Mesothelial cell of epicardium (in vitro differentiated cells): ENCODE measurements at regions not wholly inside any gene's neighbourhood (a gene's known extent, or its start where the extent isn't known, plus 50 kb on each side); places are given as distances from the start of the nearest gene placed in this dataset.
"Not testable (repeated sequence)": the region's sequence is repeated elsewhere in the genome, so short reads cannot be mapped to it uniquely, and the experiment has no call there.

Source experiments
- DNase-seq, 2 experiments: peaks; one replicate each; pipeline ENCODE4 v3.0.0; 2021; ENCODE audit warnings: low spot score in 2 of 2; ENCODE audit not compliant: unreplicated experiment in 2 of 2
- H3K27ac Mint-ChIP-seq: 2 replicates; pipeline ENCODE4 v1.8.0; 2021; ENCODE audit warnings: mixed read lengths
- H3K27me3 Mint-ChIP-seq: 2 replicates; pipeline ENCODE4 v1.8.0; 2021; ENCODE audit warnings: low read depth, mixed read lengths
- H3K36me3 Mint-ChIP-seq: 2 replicates; pipeline ENCODE4 v1.8.0; 2021; ENCODE audit warnings: mixed read lengths
- H3K4me1 Mint-ChIP-seq: 2 replicates; pipeline ENCODE4 v1.8.0; 2021; ENCODE audit warnings: mixed read lengths
- H3K4me3 Mint-ChIP-seq: 2 replicates; pipeline ENCODE4 v1.8.0; 2021; ENCODE audit warnings: mild to moderate bottlenecking, moderate library complexity, mixed read lengths
- H3K9me3 Mint-ChIP-seq: 2 replicates; pipeline ENCODE4 v1.8.0; 2021; ENCODE audit warnings: mixed read lengths
- CTCF ChIP-seq: fragments of 200-600 bp; sonication (generic); IDR thresholded peaks from one replicate; pipeline ENCODE4 v1.5.0; 2021; ENCODE audit warnings: antibody characterized with exemption; ENCODE audit not compliant: unreplicated experiment

DNA sequence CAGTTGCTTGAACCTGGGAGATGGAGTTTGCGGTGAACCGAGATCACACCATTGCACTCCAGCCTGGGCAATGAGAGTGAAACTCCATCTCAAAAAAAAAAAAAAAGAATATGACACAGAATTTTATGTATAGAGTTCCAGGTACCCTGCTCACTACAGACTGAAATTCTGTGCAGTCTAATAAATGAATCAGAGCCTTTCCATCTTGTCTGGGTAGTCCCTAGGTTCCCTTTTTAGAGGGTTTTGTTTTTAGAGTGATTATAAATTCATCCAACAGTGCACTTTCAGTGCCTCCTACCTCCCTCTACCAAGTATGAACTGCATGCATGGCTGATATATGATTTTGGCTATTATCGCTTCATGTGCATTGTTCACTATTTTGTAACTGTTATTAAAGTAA is 107.9 kb upstream of the FBXO28 start:
- H3K27ac Mint-ChIP-seq, H3K4me3 Mint-ChIP-seq, H3K27me3 Mint-ChIP-seq, DNase-seq: not testable (repeated sequence)
- Mint-ChIP-seq H3K4me1 (peaks cover 10% of the 10 kb centered on the region), H3K36me3 (peaks cover 34% of the 10 kb centered on the region), H3K9me3 (peaks cover 21% of the 10 kb centered on the region)

DNA sequence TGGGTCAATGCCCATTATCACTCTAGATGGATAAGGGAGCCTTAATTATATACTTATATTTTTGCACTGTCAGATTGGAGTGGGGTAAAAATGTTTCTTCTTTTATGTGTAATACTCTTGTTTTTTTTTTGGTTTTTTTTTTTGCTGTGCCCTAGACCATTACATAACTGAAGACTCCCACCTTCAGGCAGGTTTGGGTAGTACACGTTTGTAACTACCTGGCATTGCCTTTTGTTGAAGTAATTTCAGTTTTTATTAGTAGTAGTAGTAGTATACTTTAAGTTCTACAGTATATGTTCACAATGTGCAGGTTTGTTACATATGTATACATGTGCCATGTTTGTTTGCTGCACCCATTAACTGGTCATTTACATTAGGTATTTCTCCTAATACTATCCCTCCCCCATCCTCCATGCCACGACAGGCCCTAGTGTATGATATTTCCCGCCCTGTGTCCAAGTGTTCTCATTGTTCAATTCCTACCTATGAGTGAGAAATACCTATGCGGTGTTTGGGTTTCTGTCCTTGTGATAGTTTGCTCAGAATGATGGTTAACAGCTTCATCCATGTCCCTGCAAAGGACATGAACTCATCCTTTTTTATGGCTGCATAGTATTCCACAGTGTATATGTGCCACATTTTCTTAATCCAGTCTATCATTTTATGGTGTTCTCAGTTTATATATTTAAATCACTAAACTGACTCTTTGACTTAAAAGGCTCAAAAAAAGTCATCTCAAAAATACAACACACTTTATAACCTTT is 109.2 kb upstream of the FBXO28 start:
- peaks cover 21% of the 10 kb centered on the region for H3K9me3 Mint-ChIP-seq
- TF ChIP-seq CTCF, result peak; percentile 51
- peaks cover 13% of the 10 kb centered on the region for H3K4me1 Mint-ChIP-seq
- not testable (repeated sequence) for H3K4me3 Mint-ChIP-seq, H3K27me3 Mint-ChIP-seq, DNase-seq
- peak overlapping the region; percentile 71 for H3K27ac Mint-ChIP-seq
- peaks cover 30% of the 10 kb centered on the region for H3K36me3 Mint-ChIP-seq

DNA sequence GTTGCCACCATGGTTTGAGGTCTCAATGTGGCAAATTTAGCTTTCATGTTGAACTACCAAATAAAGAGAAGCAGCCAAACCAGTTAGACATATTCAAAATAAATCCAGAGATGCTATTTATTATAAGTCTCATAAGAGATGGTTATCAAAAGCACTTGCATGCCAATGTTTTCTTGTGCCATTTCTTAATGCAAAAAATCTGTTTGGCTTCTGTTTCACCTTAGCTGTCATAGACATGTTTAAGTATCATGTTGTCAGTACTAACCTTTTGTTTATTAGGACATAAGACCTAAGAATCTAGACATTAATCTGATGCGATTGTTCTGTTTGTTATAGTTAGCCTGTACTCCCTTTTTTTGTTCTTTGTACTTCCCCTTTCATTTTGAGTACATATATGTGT is 110.0 kb upstream of the FBXO28 start:
- peaks cover 30% of the 10 kb centered on the region for H3K36me3 Mint-ChIP-seq
- H3K9me3 Mint-ChIP-seq, result peaks cover 21% of the 10 kb centered on the region
- H3K4me1 Mint-ChIP-seq, result peaks cover 13% of the 10 kb centered on the region
- H3K27me3 Mint-ChIP-seq, DNase-seq, H3K4me3 Mint-ChIP-seq: not testable (repeated sequence)
- H3K27ac Mint-ChIP-seq, result peak overlapping the region; percentile 71

- H3K27ac Mint-ChIP-seq, DNase-seq, H3K27me3 Mint-ChIP-seq, H3K4me3 Mint-ChIP-seq, H3K9me3 Mint-ChIP-seq: not testable (repeated sequence)
- peaks cover 16% of the 10 kb centered on the region for H3K36me3 Mint-ChIP-seq
- peaks cover 13% of the 10 kb centered on the region for H3K4me1 Mint-ChIP-seq
Measured at GRCh38 chr1:224001757-224002156, 112.2 kb upstream of the FBXO28 start.

DNA sequence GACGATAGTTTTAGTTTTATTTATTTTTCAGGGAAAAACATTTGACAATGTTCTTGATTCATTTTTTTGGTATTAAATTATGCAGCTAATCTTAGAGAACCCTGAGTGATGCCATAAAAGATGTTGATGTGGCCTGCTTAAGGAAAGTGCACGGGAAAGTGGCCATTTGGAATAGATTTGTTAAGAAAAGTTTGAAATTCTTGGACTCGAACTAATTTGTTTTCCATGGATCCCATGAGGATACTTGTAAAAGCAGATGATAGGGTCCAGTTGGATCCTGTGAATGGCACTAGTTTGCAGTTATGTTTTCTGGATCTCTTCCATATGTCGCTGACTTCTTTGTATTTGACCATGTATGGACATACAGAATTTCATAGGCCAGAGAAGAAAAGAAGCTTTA is 114.2 kb upstream of the FBXO28 start:
- peaks cover 11% of the 10 kb centered on the region for H3K4me1 Mint-ChIP-seq
- H3K27me3 Mint-ChIP-seq, DNase-seq, H3K27ac Mint-ChIP-seq, H3K4me3 Mint-ChIP-seq, H3K9me3 Mint-ChIP-seq, H3K36me3 Mint-ChIP-seq: not testable (repeated sequence)

GRCh38 chr1:223998676-223999455 is 115.0 kb upstream of the FBXO28 start:
- not testable (repeated sequence) for H3K4me3 Mint-ChIP-seq, H3K36me3 Mint-ChIP-seq, H3K9me3 Mint-ChIP-seq, DNase-seq, H3K27me3 Mint-ChIP-seq, H3K27ac Mint-ChIP-seq, H3K4me1 Mint-ChIP-seq

DNA sequence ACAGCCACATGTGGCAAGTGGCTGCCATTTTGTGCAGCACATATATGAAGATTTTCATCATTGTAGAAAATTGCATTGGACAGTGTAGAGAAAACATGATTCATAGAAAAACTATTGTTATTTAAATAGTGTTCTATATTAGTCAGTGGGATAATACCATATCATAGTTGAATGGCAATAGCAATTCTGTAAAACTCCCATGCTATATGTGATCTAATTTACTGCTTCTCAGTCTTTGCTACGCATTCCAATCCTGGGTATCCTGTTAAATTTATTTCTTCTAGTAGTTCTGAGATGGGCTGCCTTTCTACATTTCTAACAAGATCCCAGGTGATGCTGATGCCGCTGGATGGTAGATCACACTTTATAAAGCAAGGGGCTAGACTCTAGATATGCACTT is 117.5 kb upstream of the FBXO28 start:
- not testable (repeated sequence) for H3K27me3 Mint-ChIP-seq, H3K9me3 Mint-ChIP-seq, H3K27ac Mint-ChIP-seq, H3K36me3 Mint-ChIP-seq, DNase-seq, H3K4me3 Mint-ChIP-seq, H3K4me1 Mint-ChIP-seq

DNA sequence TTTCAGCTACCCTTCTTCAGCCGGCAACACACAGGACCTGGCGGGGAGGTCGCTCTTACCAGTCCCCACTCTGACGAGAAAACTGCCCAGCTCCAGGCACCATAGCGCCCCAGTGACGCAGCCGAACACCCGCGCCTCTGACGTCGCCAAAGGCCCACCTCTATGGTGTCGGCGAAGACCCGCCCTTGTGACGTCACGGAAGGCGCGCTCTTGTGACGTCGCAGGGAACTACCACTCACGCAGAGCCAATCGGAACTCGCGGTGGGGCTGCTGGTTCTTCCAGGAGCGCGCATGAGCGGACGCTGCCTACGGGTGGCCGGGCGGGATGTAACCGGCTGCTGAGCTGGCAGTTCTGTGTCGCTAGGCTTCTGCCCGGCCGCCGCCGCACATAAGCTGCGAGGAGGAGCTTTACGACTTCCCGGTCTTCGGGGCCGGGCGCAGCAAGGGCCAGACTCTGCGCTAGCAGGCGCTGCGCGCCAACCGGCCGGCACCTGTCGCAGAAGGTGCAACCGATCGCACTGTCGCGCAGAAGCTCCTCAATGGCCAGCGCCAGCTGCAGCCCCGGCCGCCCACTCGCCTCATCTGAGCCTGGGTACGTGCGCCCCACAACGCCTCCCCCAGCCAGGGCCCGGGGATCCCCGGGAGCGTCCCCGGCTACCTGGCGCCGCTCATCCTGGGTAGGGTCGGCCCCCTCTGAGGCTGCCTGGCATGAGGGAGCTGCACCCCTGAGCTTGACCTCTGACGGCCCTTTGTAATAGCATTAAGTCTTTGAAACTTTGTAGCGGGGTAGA is 121.3 kb upstream of the FBXO28 start:
- H3K36me3 Mint-ChIP-seq, H3K9me3 Mint-ChIP-seq, H3K4me1 Mint-ChIP-seq, H3K27me3 Mint-ChIP-seq: not testable (repeated sequence)
- Mint-ChIP-seq H3K27ac (peak overlapping the region; percentile 100), H3K4me3 (peak overlapping the region; percentile 95)
- DNase-seq, result peak; percentile 99 to 100

GRCh38 chr1:223991297-223991857 is 122.5 kb upstream of the FBXO28 start:
- not testable (repeated sequence) for H3K27me3 Mint-ChIP-seq

DNA sequence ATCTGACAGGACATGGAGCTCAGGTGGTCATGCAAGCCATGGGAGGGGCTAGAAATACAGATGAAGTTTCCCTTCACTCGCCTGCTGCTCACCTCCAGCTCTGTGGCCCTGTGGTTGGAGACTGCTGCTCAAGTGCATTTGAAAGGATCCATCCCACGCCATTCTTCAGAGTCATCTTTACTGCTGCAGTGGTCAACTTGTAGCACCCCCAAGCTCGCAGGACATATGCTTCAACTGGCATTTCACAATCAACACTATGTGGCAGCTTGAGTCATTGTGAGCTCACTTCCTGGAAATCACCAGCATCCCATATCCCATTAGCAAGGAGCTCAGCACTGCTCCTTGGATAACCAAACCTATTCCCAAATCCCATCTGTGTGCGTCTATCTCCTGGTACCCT is 116.2 kb upstream of the TP53BP2 start:
- H3K27me3 Mint-ChIP-seq, H3K9me3 Mint-ChIP-seq, H3K36me3 Mint-ChIP-seq, H3K4me3 Mint-ChIP-seq, H3K27ac Mint-ChIP-seq, H3K4me1 Mint-ChIP-seq, DNase-seq: not testable (repeated sequence)

More at GRCh38 chr1:223991297-223991857, 122.5 kb upstream of the FBXO28 start:
- not testable (repeated sequence) for H3K4me3 Mint-ChIP-seq, H3K4me1 Mint-ChIP-seq, DNase-seq, H3K36me3 Mint-ChIP-seq, H3K27ac Mint-ChIP-seq, H3K9me3 Mint-ChIP-seq

DNA sequence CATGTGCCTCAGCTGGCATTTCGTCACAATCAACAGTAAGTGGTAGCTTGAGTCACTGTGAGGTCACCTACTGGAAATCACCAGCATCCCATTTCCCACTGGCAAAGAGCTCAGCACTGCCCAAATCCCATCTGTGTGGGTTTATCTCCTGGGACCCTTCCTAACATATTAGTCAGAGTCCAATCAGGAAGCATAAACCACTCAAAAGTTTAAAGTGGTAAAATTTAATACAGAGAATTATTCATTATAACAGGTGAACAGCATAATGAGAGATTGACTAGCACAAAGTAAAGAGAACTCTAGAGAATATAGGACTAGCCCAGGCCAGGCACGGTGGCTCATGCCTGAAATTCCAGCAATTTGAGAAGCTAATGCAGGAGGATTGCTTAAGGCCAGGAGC is 107.1 kb upstream of the TP53BP2 start:
- H3K4me1 Mint-ChIP-seq, H3K27ac Mint-ChIP-seq, H3K4me3 Mint-ChIP-seq, H3K9me3 Mint-ChIP-seq, H3K27me3 Mint-ChIP-seq, H3K36me3 Mint-ChIP-seq, DNase-seq: not testable (repeated sequence)

DNA sequence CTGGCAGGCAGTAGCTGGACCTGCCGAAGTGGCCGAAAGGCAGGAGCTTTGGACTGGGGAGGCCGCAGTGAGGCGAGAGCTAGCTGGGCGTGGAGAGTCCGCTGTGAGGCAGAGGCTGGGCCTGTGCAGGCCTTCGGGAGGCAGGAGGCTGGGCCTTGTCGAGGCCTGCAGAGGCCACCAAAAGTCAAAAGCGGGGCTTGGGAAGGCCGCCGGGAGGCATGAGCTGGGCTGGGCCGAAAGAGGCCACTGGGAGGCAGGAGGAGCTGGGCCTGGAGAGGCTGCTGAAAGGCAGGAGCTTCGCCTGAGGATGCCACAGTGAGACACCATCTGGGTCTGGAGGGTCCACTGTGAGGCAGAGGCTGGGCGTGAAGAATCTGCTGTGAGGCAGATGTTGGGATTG is 105.8 kb upstream of the TP53BP2 start:
- DNase-seq, H3K4me3 Mint-ChIP-seq, H3K4me1 Mint-ChIP-seq, H3K27me3 Mint-ChIP-seq, H3K9me3 Mint-ChIP-seq, H3K27ac Mint-ChIP-seq, H3K36me3 Mint-ChIP-seq: not testable (repeated sequence)
